Skeletal muscle tissue (tissue), 3 donors: ENCODE measurements at regions not wholly inside any gene's neighbourhood (a gene's known extent, or its start where the extent isn't known, plus 50 kb on each side); places are given as distances from the start of the nearest gene placed in this dataset.
"Not testable (repeated sequence)": the region's sequence is repeated elsewhere in the genome, so short reads cannot be mapped to it uniquely, and the experiment has no call there.

Experiments
- H3K27ac ChIP-seq: one replicate; pipeline ENCODE4 v1.7.0; 2013; ENCODE audit warnings: mild to moderate bottlenecking, low read depth, low read length, inconsistent platforms
- H3K27me3 ChIP-seq, 3 donors: one replicate each; pipeline ENCODE4 v1.7.0; 2013; ENCODE audit warnings: low read length in 3 of 3; ENCODE audit not compliant: control insufficient read depth in 3 of 3, insufficient read depth in 3 of 3
- H3K36me3 ChIP-seq, 3 donors: one replicate each; pipeline ENCODE4 v1.7.0; 2013; ENCODE audit warnings: low read length in 3 of 3; ENCODE audit not compliant: control insufficient read depth in 3 of 3, insufficient read depth in 3 of 3
- H3K4me1 ChIP-seq, 3 donors: one replicate each; pipeline ENCODE4 v1.7.0; 2013; ENCODE audit warnings: low read length in 3 of 3, mild to moderate bottlenecking in 3 of 3; ENCODE audit not compliant: control insufficient read depth in 3 of 3, insufficient read depth in 3 of 3
- H3K4me3 ChIP-seq, 3 donors: one replicate each; pipeline ENCODE4 v1.7.0; 2013; ENCODE audit warnings: low read length in 3 of 3
- H3K9ac ChIP-seq, 3 donors: one replicate each; pipeline ENCODE4 v1.7.0; 2013; ENCODE audit warnings: low read length in 3 of 3, mild to moderate bottlenecking in 3 of 3, moderate library complexity in 2 of 3, low read depth in 1 of 3
- H3K9me3 ChIP-seq, 3 donors: one replicate each; pipeline ENCODE4 v1.7.0; 2013; ENCODE audit warnings: low read length in 3 of 3; ENCODE audit not compliant: control insufficient read depth in 3 of 3
- donor health status: Osteomylitis.

DNA sequence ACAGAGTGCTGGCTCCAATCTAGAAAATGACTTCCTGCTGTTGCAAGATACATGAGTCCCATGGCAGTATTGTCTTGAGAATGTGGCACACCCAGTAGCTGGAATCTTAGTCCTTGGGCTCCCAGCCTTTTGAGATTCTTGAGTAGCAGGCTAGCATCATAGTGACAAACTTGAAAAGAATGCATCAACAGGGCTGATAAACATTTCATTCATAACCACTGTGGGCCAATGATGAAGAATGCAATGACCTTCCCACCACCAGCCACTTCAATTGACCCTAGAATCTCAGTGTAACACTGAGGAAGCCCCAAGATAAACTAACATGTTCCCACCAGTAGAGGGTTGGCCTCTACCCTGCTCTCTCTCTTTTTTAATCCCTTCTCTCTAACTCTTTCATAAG is 329.3 kb downstream of the GBA3 start:
- H3K4me3 ChIP-seq = no peak overlapping the region
- H3K27me3 ChIP-seq = no peaks in the 10 kb centered on the region
- H3K36me3 ChIP-seq = no peaks in the 10 kb centered on the region
- no peak overlapping the region for H3K9ac ChIP-seq
- H3K4me1 ChIP-seq = no peaks in the 10 kb centered on the region
- no peak overlapping the region for H3K27ac ChIP-seq
- no peaks in the 10 kb centered on the region for H3K9me3 ChIP-seq

DNA sequence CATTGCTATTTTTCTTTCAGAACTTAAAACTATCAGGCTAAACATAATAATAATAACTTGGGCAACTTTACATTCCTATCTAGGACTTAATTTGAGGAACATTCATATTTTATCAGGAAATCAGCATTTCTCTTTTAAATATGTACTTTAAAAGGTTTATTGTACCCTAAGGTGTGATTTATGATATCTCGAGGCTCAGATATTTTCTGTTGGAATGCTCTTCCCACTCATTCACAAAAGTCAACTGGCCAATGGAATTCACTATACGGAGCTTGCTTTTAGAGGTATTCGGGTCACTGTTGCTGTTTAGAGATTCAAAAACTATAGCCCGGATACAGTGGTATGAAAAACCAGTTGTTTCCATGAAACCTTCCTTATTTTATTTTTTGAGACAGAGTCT is 328.3 kb downstream of the GBA3 start:
- H3K9ac ChIP-seq = no peak overlapping the region

DNA sequence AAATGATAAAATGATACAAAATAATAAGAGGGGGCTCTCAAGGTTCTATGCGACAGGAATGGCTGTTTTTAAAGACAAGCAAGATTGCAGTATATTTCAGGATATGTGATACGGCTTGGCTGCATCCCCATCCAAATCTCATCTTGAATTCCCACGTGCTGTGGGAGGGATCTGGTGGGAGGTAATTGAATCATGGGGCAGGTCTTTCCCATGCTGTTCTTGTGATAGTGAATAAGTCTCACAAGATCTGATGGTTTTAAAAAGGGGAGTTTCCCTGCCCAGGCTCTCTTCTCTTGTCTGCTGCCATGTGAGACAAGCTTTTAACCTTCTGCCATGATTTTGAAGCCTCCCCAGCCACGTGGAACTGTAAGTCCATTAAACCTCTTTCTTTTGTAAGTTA is 327.7 kb downstream of the GBA3 start:
- not testable (repeated sequence) for H3K36me3 ChIP-seq, H3K4me3 ChIP-seq, H3K9ac ChIP-seq

More for the DNA sequence above, 328.3 kb downstream of the GBA3 start:
- no peak overlapping the region for H3K4me3 ChIP-seq
- no peaks in the 10 kb centered on the region for H3K27me3 ChIP-seq
- no peaks in the 10 kb centered on the region for H3K4me1 ChIP-seq
- H3K9me3 ChIP-seq = no peaks in the 10 kb centered on the region
- H3K36me3 ChIP-seq = no peaks in the 10 kb centered on the region
- no peak overlapping the region for H3K27ac ChIP-seq

DNA sequence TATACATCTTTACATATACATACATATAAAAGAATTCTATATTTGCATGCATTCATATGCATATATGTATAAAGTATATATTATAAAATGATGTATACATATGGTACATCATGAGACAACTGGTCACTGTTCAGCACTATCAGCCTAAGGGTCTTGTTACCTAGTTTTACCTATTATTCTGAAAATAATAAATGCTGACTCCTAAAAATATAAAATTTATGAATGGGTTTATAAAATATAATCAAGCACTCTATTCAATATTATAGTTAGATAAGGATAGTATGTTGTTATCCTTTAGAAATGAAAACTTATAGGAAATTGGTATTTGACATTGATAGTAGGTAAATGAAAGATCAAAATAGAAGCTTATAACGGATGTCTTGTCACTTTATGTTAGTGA is 324.2 kb downstream of the GBA3 start:
- H3K9me3 ChIP-seq = no peaks in the 10 kb centered on the region
- no peak overlapping the region for H3K9ac ChIP-seq
- no peaks in the 10 kb centered on the region for H3K27me3 ChIP-seq
- no peak overlapping the region for H3K4me3 ChIP-seq
- no peaks in the 10 kb centered on the region for H3K4me1 ChIP-seq
- H3K27ac ChIP-seq = no peak overlapping the region
- H3K36me3 ChIP-seq = no peaks in the 10 kb centered on the region

More for the DNA sequence above, 327.7 kb downstream of the GBA3 start:
- H3K27me3 ChIP-seq, H3K9me3 ChIP-seq, H3K27ac ChIP-seq, H3K4me1 ChIP-seq: not testable (repeated sequence)

DNA sequence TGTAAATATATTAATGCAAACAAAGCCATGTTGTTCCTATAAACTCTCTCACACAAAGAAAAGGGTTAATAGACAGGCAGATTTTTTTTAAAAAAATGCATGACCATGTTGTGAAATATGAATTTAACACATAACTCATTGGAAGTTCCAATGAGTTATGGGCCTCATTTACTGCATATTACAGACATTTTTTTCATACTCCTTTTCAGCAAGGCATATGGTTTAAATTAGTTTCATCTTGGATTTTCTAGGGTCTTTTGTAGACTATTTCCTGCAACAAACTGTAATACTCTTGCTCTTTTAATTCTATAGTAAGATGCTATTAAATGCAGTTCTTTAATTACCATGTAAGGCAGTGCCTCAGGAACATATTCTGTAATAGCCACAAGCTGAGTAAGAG is 323.1 kb downstream of the GBA3 start:
- Histone ChIP-seq H3K9me3 (no peaks in the 10 kb centered on the region), H3K4me3 (no peak overlapping the region), H3K4me1 (no peaks in the 10 kb centered on the region), H3K27me3 (no peaks in the 10 kb centered on the region), H3K9ac (no peak overlapping the region), H3K36me3 (no peaks in the 10 kb centered on the region), H3K27ac (no peak overlapping the region)

DNA sequence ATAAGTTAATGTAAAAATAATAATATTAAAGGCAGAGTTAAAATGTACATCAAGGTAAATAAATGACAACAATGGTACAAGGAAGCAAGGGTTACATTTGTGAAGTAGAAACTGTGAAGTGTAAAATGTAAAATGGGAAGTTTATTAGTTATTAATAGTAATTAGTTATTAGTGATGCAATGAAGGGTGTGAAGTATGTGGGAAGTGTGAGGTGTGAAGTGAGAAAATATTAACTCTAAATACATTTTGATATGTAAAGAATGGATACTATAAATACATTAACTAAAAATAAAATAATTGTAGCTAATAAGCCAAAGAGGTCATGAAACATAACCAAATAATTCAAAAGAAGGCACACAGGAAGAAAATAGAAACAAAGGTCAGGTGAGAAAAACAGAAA is 316.4 kb downstream of the GBA3 start:
- H3K36me3 ChIP-seq = no peaks in the 10 kb centered on the region

DNA sequence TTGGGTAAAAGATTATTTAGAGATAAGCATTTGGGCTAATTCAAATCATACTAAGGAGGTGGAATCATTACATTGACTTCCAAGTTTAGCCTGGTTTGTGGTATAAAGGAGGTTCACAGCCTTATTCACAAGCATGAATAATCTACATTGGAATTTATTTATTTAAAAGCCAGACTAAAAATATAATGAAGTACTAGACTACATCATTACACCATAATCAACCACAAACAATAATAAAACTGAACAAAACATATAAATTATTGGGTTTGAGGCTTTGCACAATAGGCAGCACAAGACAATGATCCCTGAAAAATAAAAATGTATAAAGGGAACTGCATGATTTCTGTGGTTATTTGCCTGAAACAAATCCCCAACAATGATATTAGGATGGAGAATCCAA is 314.0 kb downstream of the GBA3 start:
- H3K4me3 ChIP-seq = no peak overlapping the region
- no peaks in the 10 kb centered on the region for H3K36me3 ChIP-seq
- no peaks in the 10 kb centered on the region for H3K4me1 ChIP-seq
- no peak overlapping the region for H3K27ac ChIP-seq
- H3K27me3 ChIP-seq = no peaks in the 10 kb centered on the region
- H3K9me3 ChIP-seq = peaks cover 0 to 2% (median 0%) of the 10 kb centered on the region in 3 donors
- no peak overlapping the region for H3K9ac ChIP-seq

More for the DNA sequence above, 316.4 kb downstream of the GBA3 start:
- Histone ChIP-seq H3K4me3 (no peak overlapping the region), H3K9me3 (peaks cover 0 to 2% (median 0%) of the 10 kb centered on the region in 3 donors), H3K27me3 (no peaks in the 10 kb centered on the region), H3K4me1 (no peaks in the 10 kb centered on the region), H3K27ac (no peak overlapping the region), H3K9ac (no peak overlapping the region)

DNA sequence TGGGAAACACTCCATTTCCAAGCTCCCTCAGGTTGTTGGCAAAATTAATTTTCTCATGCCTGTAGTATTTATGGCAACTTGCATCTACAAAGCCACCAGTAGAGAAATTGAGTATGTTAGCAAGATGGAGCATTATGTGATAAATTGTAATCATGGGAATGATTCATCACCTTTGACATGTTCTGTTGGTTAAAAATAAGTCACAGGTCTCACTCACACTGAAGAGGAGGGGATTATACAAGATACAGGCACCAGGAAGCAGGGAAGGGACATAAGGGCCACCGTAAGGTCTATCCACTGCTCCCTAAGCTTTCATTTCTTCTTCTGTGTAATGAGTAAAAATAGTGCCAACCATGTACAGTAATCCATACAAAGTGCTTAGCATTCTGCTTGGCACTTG is 313.0 kb downstream of the GBA3 start:
- Histone ChIP-seq H3K36me3 (no peaks in the 10 kb centered on the region), H3K4me1 (no peaks in the 10 kb centered on the region), H3K9ac (no peak overlapping the region), H3K9me3 (peaks cover 0 to 2% (median 0%) of the 10 kb centered on the region in 3 donors), H3K4me3 (no peak overlapping the region), H3K27ac (no peak overlapping the region), H3K27me3 (no peaks in the 10 kb centered on the region)

DNA sequence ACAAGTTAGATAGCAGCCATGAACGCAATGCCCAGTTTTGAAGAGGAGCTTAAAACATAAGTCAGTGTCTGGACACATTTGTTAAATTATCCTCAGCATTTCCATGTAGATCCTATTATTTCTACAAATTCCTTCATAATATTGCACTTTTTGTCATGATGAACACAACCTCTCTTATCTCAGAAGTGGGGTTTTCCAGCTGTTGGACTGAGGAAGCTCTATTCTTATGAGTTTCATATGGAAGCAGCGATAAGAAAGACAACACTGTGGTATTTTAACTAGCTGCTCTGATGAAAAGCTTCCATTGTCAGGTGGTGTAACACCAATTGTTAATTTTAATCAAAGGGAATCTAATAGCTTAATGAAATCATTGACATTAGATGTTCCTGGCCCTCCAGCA is 308.7 kb downstream of the GBA3 start:
- Histone ChIP-seq H3K9ac (no peak overlapping the region), H3K27me3 (no peaks in the 10 kb centered on the region), H3K4me3 (no peak overlapping the region), H3K4me1 (no peaks in the 10 kb centered on the region), H3K36me3 (no peaks in the 10 kb centered on the region), H3K9me3 (no peaks in the 10 kb centered on the region), H3K27ac (no peak overlapping the region)

DNA sequence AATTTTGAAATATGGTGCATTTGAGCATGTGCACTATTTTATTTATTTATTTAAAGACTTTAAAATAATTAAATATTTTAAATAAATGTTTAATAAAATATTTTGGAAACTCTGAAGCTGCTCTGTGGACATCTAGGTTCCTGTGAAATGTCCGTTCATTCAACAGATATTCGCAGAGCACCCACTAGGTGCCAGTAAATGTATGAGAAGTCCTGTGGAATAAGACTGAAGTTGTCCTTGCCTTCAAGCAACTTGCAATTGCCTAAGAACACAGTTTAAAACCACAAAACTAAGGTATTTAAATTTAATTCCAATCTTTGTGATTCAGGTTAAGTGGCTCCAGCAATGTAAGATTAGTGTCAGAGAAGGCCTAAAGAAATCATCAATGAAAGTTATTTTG is 306.7 kb downstream of the GBA3 start:
- no peak overlapping the region for H3K4me3 ChIP-seq

More for the DNA sequence above, 306.7 kb downstream of the GBA3 start:
- no peak overlapping the region for H3K27ac ChIP-seq
- H3K27me3 ChIP-seq = no peaks in the 10 kb centered on the region
- no peak overlapping the region for H3K9ac ChIP-seq
- no peaks in the 10 kb centered on the region for H3K9me3 ChIP-seq
- H3K36me3 ChIP-seq = no peaks in the 10 kb centered on the region
- H3K4me1 ChIP-seq = no peaks in the 10 kb centered on the region
